Muscle layer of colon (tissue), 2 donors: ENCODE measurements at regions not wholly inside any gene's neighbourhood (a gene's known extent, or its start where the extent isn't known, plus 50 kb on each side); places are given as distances from the start of the nearest gene placed in this dataset.

Experiments
- H3K27ac ChIP-seq: one replicate; pipeline ENCODE4 v1.7.0; 2013; ENCODE audit warnings: low read depth, mild to moderate bottlenecking, low read length, moderate library complexity
- H3K27me3 ChIP-seq, 2 donors: one replicate each; pipeline ENCODE4 v1.7.0; 2013; ENCODE audit warnings: low read length in 2 of 2, mild to moderate bottlenecking in 2 of 2; ENCODE audit not compliant: insufficient read depth in 2 of 2, control insufficient read depth in 1 of 2
- H3K36me3 ChIP-seq: one replicate; pipeline ENCODE4 v1.7.0; 2013; ENCODE audit warnings: mild to moderate bottlenecking, low read length; ENCODE audit not compliant: insufficient read depth
- H3K4me1 ChIP-seq: one replicate; pipeline ENCODE4 v1.7.0; 2013; ENCODE audit warnings: mild to moderate bottlenecking, low read length; ENCODE audit not compliant: insufficient read depth
- H3K4me3 ChIP-seq, 2 donors: one replicate each; pipeline ENCODE4 v1.7.0; 2013; ENCODE audit warnings: low read length in 2 of 2, low read depth in 1 of 2, mild to moderate bottlenecking in 1 of 2, moderate library complexity in 1 of 2
- H3K9ac ChIP-seq: one replicate; pipeline ENCODE4 v1.7.0; 2013; ENCODE audit warnings: low read length
- H3K9me3 ChIP-seq: one replicate; pipeline ENCODE4 v1.7.0; 2013; ENCODE audit warnings: mild to moderate bottlenecking, low read length
- donor health status: abdominal sarcoma.
- donor health status: Adenocarcinoma of cecum.

- Histone ChIP-seq H3K27ac (no peak overlapping the region), H3K27me3 (no peaks in the 10 kb centered on the region), H3K36me3 (no peaks in the 10 kb centered on the region), H3K9me3 (no peaks in the 10 kb centered on the region), H3K4me3 (no peak overlapping the region), H3K9ac (no peak overlapping the region), H3K4me1 (no peaks in the 10 kb centered on the region)
Observed at GRCh38 chr16:79497606-79498350, 102.8 kb downstream of the MAF start.

- Histone ChIP-seq H3K27me3 (no peaks in the 10 kb centered on the region), H3K27ac (no peak overlapping the region), H3K9ac (no peak overlapping the region), H3K4me3 (no peak overlapping the region), H3K4me1 (no peaks in the 10 kb centered on the region), H3K9me3 (no peaks in the 10 kb centered on the region), H3K36me3 (no peaks in the 10 kb centered on the region)
Observed at GRCh38 chr16:79493911-79494310, 106.6 kb downstream of the MAF start.

- Histone ChIP-seq H3K4me1 (no peaks in the 10 kb centered on the region), H3K27me3 (no peaks in the 10 kb centered on the region), H3K27ac (no peak overlapping the region), H3K4me3 (no peak overlapping the region), H3K9ac (no peak overlapping the region), H3K9me3 (no peaks in the 10 kb centered on the region), H3K36me3 (no peaks in the 10 kb centered on the region)
Observed at GRCh38 chr16:79492036-79492435, 108.5 kb downstream of the MAF start.

- H3K4me1 ChIP-seq, result no peaks in the 10 kb centered on the region
- no peaks in the 10 kb centered on the region for H3K27me3 ChIP-seq
- H3K4me3 ChIP-seq, result no peak overlapping the region
- H3K9me3 ChIP-seq, result no peaks in the 10 kb centered on the region
- H3K9ac ChIP-seq, result no peak overlapping the region
- H3K27ac ChIP-seq, result no peak overlapping the region
- no peaks in the 10 kb centered on the region for H3K36me3 ChIP-seq
Observed at GRCh38 chr16:79485020-79485419, 115.5 kb downstream of the MAF start.

GRCh38 chr16:79484237-79484636 is 116.3 kb downstream of the MAF start:
- H3K4me1 ChIP-seq, result no peaks in the 10 kb centered on the region
- no peaks in the 10 kb centered on the region for H3K36me3 ChIP-seq
- no peak overlapping the region for H3K27ac ChIP-seq
- no peaks in the 10 kb centered on the region for H3K27me3 ChIP-seq
- no peak overlapping the region for H3K4me3 ChIP-seq
- no peak overlapping the region for H3K9ac ChIP-seq
- H3K9me3 ChIP-seq, result no peaks in the 10 kb centered on the region

- no peaks in the 10 kb centered on the region for H3K27me3 ChIP-seq
- no peak overlapping the region for H3K4me3 ChIP-seq
- no peaks in the 10 kb centered on the region for H3K4me1 ChIP-seq
Observed at GRCh38 chr16:79483336-79483735, 117.2 kb downstream of the MAF start.

GRCh38 chr16:79482011-79482410 is 118.5 kb downstream of the MAF start:
- Histone ChIP-seq H3K9me3 (no peaks in the 10 kb centered on the region), H3K9ac (no peak overlapping the region), H3K27ac (no peak overlapping the region), H3K27me3 (no peaks in the 10 kb centered on the region), H3K4me1 (no peaks in the 10 kb centered on the region), H3K36me3 (no peaks in the 10 kb centered on the region), H3K4me3 (no peak overlapping the region)

More at GRCh38 chr16:79483336-79483735, 117.2 kb downstream of the MAF start:
- H3K9me3 ChIP-seq, result no peaks in the 10 kb centered on the region
- no peak overlapping the region for H3K27ac ChIP-seq
- H3K36me3 ChIP-seq, result no peaks in the 10 kb centered on the region
- H3K9ac ChIP-seq, result no peak overlapping the region

- no peaks in the 10 kb centered on the region for H3K27me3 ChIP-seq
- no peaks in the 10 kb centered on the region for H3K36me3 ChIP-seq
- no peak overlapping the region for H3K9ac ChIP-seq
- no peak overlapping the region for H3K4me3 ChIP-seq
- H3K9me3 ChIP-seq, result no peaks in the 10 kb centered on the region
- H3K27ac ChIP-seq, result no peak overlapping the region
- H3K4me1 ChIP-seq, result no peaks in the 10 kb centered on the region
Observed at GRCh38 chr16:79480929-79481328, 119.6 kb downstream of the MAF start.

GRCh38 chr16:79480056-79480455 is 120.5 kb downstream of the MAF start:
- Histone ChIP-seq H3K4me3 (no peak overlapping the region), H3K9ac (no peak overlapping the region), H3K9me3 (no peaks in the 10 kb centered on the region), H3K27ac (no peak overlapping the region), H3K36me3 (no peaks in the 10 kb centered on the region), H3K27me3 (no peaks in the 10 kb centered on the region), H3K4me1 (no peaks in the 10 kb centered on the region)

GRCh38 chr16:79476580-79476979 is 124.0 kb downstream of the MAF start:
- Histone ChIP-seq H3K27ac (no peak overlapping the region), H3K9ac (no peak overlapping the region), H3K4me1 (no peaks in the 10 kb centered on the region)

GRCh38 chr16:79475841-79476240 is 124.7 kb downstream of the MAF start:
- Histone ChIP-seq H3K4me1 (no peaks in the 10 kb centered on the region), H3K9me3 (no peaks in the 10 kb centered on the region), H3K36me3 (no peaks in the 10 kb centered on the region), H3K27me3 (no peaks in the 10 kb centered on the region), H3K27ac (no peak overlapping the region), H3K4me3 (no peak overlapping the region), H3K9ac (no peak overlapping the region)

More at GRCh38 chr16:79476580-79476979, 124.0 kb downstream of the MAF start:
- Histone ChIP-seq H3K9me3 (no peaks in the 10 kb centered on the region), H3K36me3 (no peaks in the 10 kb centered on the region), H3K4me3 (no peak overlapping the region), H3K27me3 (no peaks in the 10 kb centered on the region)

GRCh38 chr16:79473456-79473855 is 127.1 kb downstream of the MAF start:
- H3K4me1 ChIP-seq, result no peaks in the 10 kb centered on the region
- H3K9ac ChIP-seq, result no peak overlapping the region
- no peaks in the 10 kb centered on the region for H3K36me3 ChIP-seq

More at GRCh38 chr16:79473456-79473855, 127.1 kb downstream of the MAF start:
- Histone ChIP-seq H3K4me3 (no peak overlapping the region), H3K27me3 (no peaks in the 10 kb centered on the region), H3K27ac (no peak overlapping the region), H3K9me3 (no peaks in the 10 kb centered on the region)
